GM19239 (cell line): ENCODE measurements at regions not wholly inside any gene's neighbourhood (a gene's known extent, or its start where the extent isn't known, plus 50 kb on each side); places are given as distances from the start of the nearest gene placed in this dataset.

Source experiments
- DNase-seq: peaks from one replicate; pipeline ENCODE4 v3.0.0; 2011; ENCODE audit warnings: low spot score; ENCODE audit not compliant: insufficient read length
- FAIRE-seq: peaks from 2 replicates; lab custom pipeline; 2011; peaks lifted over from hg19 to GRCh38; lab: Jason Lieb, UNC

DNA sequence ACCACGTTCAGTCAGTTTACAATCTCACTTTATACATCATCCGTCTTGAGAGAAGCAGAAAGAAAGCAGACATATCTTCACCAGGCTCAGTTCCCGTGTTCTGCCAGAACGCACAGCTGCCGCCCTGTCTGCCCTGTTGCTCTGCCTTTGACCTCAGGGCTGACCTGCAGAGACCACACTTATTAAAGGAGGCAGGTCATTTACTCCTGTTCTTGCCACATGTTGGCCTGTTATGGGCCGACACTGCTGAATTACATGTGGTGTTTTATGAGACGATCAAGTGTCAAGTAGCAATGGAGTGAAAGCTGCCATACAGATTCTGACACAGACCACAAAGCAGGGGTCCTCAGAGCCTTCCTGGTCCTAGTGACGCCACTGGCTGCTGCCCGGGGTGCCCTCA is 232.2 kb downstream of the TTC32 start:
- FAIRE-seq: no peak

DNA sequence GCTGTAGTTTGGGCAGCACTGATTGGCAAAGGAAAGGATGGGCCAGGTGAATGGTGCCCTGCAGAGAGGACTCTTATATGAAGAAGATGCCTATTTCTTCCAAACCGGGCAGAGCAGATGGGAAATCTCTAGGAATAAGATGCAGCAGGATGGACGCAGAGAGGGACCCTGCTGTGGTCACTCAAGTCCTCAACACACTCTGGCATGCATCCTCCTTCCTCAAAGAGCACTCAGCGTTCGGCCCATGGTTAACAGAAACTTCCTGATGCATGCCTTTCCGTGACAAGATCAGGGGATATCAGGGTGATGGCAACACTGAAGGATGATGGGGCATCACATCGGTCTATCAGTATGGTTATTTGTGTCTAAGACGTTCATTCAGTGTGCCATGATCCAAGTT is 232.7 kb downstream of the TTC32 start:
- FAIRE-seq (no peak), DNase-seq (no peak)

More for the DNA sequence above, 232.2 kb downstream of the TTC32 start:
- no peak for DNase-seq

DNA sequence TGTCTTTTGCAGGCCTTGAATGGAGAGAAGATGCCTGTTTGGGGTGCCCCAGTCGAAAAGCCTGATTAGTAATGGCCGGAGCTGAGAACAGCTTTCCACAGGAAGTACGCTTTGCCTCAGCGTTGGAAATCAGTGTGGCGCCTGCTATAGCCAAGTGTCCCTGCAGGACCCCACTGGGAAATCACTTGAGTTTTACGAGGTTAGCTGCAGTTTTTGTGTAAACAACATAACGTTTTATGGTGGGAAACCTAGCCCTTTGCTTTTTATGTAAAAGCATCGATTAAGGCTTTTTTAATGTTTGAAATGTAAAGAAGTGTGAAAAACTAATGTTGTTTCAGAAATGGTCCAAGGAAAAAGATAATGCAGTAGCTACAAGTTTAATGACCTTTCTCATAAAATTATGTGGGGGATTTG is 234.2 kb downstream of the TTC32 start:
- no peak for DNase-seq
- no peak for FAIRE-seq

DNA sequence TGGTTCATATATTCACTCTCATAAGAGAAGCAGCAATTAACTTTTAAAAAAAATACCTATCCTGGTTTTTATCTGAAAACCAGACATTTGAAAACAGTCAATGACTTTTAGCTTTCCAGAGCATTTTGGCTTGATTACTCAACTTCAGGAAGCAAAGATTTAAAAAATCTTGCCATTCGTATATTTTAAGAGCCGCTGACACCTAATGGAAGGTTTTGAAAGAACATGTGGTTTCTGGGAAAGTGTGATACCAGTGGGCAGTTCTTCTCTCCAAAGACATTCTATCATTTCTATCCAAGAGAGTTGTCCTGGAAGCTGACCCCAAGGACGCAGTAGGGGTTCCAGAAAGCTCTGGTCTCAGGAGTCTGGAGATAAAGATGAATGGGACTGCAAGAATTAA is 234.7 kb downstream of the TTC32 start:
- DNase-seq (no peak), FAIRE-seq (no peak)

DNA sequence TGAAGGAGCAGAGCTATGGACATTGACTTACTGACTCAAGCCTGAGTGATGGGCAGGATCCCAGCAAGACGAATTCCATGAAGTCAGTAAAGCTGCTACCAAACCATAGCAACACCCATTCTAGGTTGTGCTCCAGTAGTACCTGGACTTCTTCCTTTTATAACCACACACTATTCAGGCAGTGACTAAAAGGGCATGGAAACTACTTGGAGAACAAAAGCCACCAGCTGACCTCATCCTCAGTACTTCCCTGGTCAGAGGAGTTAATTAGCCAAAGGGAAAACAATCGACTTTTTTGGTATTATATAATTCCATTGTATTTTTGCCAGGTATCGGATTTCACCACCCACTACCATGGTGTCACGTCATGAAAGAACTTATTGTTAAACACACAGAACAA is 237.1 kb downstream of the TTC32 start:
- DNase-seq: no peak
- no peak for FAIRE-seq

DNA sequence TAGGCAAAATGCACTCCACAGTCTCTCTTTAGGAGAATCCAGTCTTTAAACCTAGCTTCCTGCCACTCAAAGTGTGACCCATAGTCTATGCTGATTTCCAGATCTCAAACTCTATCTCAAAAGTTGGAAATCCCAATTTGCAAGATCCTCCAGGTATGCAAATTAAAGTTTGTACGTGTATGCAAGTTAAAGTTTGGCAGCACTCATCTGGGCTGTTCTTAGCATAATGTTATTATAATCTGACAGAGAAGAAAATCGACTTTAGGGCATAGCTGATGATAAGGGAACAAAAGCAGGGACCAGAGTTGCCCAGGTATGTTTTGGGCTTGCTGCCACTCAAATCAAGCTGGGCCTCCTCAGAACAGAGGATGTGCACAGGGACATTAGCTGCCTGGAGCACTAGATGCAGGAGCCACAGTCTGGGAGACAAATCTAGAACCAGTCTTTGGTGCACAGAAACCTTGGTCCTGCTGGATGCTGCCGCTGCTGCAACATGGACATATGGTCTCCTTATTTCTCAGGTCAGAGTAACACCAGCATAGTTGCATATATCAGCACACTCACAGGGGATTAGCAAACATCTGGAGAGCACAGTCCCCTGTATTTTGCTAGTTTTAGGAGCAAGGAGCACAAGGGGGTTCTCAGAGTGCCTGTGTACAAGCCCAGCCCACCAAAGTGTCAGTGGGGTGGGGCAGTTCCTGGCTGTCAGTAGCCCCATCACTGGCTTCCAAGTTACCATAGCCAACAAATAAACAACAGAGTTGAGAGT is 242.6 kb downstream of the TTC32 start:
- DNase-seq (no peak), FAIRE-seq (no peak)

DNA sequence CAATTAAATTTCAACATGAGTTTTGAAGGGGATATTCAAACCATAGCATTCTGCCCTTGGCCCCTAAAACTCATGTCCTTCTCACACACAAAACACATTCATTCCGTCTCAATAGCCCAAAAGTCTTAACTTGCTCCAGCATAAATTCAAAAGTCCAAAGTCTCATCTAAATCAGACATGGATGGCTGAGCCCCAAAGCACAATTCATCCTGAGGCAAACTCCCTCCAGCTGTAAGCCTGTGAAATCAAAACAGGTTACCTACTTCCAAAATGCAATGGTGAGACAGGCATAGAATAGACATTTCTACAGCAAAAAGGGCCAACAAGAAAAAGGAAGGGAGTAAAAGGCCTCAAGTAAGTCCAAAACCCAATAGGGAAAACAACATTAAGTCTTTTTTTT is 245.8 kb downstream of the TTC32 start:
- FAIRE-seq (no peak), DNase-seq (no peak)

DNA sequence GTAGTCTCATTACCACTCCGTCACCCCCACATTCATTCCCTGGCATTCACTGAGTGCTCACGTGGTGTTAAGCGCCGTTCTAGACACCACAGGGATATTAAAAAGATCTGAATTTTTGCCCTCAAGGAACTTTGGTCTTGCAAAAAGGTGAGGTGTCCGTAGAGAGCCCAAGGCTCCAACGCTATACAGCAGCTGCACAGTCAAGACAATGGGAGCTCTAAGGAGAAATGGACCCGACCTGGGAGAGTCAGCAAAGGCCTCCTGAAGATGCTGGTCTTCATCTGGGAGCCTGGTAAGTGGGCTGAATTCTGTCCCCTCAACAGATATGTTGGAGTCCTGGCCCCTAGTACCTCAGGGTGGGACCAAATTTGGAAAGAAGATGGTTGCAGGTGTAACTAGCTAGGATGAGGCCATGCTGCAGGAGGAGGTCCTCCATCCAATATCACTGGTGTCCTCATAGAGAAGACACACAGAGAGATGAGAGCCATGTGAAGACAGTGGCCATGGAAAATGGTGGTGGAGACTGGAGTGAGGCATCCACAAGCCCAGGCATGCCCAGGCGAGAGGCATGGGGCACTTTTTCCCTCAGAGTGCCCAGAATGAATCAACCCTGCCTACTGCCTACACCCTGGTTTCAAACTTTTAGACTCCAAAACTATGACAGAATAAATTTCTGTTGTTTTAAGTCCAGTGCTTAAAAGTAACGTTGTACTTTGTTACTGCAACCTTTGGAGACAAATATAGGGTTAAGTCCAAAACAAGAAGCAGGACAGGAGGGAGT is 247.3 kb downstream of the TTC32 start:
- DNase-seq (no peak), FAIRE-seq (no peak)

DNA sequence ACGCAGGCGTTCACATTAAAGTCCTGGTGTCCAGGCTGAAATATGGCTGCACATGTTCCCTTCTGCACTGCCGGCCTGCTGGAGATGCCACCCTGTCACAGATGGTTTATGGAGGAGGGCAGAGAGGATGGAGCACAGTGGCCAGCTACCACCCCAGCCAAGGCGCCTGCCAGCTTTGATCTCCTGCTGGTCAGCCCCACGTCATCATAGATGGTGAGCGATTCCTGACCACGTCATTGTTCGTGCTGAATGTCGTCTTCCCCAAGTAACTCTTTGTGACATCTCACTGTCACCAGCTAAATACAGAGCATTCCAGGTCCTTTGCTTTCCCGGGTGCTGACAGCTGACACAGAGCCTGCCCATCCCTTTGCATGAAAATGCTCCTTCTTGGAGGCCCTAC is 248.3 kb downstream of the TTC32 start:
- FAIRE-seq (no peak), DNase-seq (no peak)

DNA sequence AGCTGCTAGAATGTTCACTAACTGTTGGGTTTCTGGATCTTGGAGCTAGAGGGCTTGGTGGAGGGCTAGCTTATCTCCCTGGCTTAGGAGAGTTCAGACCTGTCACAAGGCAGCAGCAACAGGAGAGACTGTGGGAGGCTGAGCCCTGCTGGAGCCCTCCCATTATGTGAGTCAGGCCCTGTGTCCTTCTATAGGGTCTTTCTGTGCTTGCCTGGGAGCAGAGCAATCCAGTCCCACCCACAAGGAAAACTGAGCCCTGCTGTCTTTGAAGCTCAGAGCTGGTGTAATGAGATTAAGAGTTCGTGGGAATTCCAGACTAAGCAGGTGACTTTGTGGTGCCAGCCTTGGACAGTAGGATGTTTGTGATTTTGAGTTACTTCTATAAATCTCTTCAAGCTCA is 249.0 kb downstream of the TTC32 start:
- no peak for FAIRE-seq

DNA sequence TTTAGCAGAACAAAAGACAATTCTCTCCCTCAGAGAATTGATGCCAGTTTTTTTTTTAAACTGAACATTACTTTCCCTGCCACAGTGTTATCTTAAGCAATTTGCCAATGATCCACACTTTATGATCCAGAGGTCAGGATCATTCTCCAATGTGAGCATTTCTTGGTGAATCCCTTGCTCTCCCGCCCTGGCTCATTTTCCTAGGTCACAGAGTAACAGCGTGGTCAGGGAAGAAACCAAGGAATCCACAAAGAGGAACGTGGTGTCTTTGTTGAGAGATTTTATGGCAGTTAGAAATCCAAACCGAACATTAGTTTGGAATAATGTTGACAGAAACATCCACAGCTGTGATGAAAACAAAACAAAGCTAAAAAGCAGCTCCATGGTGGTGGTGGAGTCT is 250.3 kb downstream of the TTC32 start:
- DNase-seq (no peak), FAIRE-seq (no peak)

More for the DNA sequence above, 249.0 kb downstream of the TTC32 start:
- DNase-seq: no peak

DNA sequence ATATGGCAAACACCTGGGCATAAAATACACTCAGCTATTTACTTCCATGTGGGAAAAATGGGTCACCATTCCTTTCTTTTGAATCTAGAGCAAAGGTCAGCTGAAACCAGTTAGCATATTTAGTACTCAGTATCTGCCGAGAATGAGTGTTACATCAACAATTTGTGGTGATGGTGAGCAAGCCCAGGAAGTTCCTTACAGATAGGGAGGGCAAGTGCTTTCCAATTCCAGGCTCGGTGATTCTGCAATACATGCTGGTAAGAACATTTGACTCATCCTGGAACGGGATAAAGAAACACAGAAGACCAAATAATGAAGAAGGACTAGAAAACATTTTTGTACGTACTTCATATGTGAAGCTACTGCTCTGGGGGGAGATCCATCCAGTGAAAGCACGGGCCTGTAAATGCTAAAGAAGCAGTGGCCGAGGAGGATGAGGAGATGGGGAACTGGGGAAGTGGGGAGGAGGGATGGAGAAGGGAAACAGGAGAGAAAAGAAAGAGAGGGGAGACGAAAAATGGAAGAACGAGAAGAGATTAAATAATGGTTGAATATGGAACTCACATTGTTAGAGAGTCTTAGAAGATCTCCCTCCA is 251.9 kb downstream of the TTC32 start:
- no peak for FAIRE-seq

DNA sequence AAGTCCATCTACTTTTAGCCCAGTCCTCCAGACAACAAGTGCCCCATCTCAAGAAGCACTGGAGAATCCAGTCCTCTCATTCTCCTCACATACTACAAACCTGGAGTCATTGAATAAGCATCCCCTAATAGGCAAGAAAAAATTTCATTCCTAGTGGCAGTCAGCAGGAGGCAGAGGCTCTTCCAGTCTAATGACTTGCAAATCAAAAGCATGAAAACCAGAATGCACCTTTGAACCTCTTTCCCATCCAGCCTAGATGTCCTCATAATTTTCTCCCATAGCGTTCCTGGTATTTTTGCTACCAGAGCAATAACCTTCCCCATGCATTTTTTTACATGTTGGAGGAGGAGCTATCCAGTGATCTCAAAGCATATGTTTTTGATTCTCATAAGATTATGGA is 252.6 kb downstream of the TTC32 start:
- no peak for DNase-seq
- FAIRE-seq: no peak

More for the DNA sequence above, 251.9 kb downstream of the TTC32 start:
- DNase-seq: no peak

DNA sequence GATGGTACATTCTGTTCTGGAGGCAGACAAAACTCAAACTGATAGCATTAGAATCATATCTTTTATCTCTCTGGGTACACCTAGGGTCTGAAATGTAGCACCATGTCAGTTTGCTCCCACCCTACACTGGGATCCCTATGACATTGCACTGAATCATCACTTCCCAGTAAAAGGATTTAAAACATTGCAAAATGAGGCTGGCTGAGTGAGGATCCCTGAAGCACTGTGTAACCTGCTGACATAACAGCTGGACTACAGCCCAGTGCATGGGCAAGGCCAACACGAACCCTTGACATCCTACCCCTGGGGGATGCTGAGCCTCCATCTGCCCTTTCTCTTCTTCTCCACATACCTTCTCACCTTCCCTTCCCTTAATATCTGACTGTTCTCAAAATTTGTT is 253.2 kb downstream of the TTC32 start:
- DNase-seq: no peak
- FAIRE-seq: no peak

DNA sequence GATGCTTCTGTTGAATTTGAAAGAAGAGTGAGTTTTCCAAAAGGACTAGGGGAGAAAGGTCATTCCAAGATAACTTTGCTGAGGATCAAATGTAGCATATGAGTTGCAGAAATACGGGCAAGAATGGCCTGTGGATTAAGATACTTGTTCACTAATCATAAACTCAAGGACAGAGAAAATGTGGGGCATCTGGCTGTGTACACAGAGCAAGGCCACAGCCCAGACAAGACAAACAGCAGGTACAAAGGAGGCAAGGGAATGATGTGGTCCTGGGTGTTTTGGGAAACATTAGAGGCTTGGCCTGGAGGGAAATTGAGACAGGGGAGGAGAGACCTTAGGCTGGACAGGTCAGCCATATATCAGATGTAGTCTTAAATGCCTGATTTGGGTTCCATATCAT is 254.8 kb downstream of the TTC32 start:
- DNase-seq (no peak), FAIRE-seq (no peak)

DNA sequence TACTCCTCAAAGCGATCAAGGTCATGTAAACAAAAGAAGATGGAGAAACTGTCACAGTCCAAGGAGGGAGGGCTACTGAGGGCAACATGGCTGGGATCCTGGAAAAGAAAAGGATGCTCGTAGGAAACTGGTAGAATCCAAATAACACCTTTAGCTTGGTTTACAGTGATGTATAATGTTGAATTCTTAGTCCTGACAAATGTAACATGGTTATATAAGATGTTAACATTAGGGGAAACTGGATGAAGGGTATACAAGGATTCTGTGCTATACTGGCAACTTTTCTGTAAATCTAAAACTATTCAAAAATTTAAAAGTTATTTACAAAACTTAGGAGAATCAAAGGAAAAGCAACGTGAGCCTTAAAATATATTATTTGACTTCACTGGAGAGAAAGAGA is 257.0 kb downstream of the TTC32 start:
- no peak for FAIRE-seq
- DNase-seq: no peak

DNA sequence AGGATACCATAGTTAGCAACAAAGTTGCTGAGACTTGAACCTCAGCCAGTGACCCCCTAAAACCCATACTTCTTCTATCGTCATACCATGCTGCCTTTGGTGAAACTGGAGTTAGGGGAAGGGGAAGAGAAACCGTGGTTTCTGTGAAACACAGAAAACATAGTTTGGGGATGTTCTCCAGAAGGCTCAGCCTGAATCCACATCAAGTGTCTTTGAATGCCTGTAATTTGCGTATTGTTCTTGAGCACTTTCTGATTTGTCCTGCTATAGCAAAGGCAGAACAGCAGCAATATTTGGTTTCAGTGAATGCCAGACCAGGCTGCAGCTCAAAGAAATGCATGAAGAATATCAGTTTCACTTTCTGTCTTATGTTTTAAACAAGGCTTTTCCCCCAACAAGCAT is 258.7 kb downstream of the TTC32 start:
- DNase-seq (no peak), FAIRE-seq (peak; percentile 61)

DNA sequence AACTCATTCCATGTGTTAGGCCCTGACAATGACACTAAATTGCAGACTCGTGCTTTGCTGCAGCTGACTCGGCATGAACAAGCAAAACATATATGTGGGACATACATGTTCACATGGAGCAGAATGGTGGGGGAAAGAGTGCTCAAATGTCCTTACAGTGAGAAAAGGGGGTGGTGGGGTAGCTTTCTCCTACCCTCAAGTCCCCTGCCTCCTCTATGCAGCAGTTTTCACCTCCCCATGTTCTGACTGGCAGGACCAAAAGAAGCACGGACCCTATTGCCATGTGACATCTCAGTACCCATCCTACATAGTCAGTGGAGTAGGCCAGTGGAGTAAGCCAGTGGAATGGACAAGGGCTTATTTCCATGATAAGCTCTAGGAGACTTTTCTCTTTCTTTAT is 259.3 kb downstream of the TTC32 start:
- FAIRE-seq (no peak), DNase-seq (no peak)

DNA sequence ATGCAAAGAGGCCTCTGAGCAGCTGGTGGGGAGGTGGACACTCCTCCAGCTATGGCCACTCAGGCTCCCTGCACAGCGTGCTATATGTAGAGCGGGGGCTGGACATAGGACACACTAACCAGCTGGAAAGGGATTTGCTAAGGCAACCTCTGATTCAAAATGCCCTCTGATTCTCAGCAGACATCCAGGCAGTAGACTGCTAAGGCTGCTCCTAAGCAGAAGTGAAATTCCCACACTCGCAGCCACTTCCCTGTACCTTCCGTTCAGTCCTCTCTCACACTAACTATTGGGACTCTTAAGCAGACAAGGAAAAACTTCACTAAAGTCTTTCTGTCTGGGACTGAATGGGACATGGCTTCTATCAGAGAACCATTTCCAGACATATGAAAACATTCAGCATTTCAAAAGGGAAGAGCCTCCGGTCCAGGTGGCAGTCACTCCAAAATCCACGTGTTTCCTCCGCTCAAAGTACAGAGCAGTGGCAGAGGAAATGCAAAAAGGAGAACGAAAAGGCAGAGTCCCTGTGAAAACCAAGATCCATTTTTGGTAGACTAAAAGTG is 265.8 kb downstream of the TTC32 start:
- FAIRE-seq (no peak), DNase-seq (no peak)

DNA sequence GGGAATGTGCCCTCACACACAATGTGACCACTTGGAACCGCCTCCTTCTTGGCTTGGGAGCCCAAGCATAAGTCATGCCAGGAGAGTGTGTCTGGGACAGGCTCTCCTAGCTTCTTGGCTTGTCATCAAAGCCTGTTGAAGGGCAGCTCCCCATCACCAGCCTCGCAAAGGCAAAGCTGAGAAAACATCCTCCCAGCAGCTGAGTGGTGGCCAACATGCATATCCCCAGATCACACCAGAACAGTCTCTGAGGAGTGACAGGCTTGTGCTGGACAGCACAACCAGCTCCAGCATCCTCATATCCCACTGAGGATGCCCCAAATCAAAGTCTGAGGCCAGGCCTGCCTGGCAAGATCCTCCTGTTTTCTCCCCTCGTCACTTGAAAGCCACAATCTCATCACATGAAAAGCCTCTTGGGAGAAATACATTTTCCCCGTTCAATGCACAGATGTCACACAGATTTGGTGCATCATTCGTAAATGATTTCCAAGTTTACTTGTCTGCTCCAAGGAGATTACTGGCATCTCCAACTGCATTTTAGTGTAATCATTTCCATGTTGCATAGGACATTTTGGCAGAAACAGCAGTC is 269.3 kb downstream of the TTC32 start:
- DNase-seq (no peak), FAIRE-seq (no peak)

DNA sequence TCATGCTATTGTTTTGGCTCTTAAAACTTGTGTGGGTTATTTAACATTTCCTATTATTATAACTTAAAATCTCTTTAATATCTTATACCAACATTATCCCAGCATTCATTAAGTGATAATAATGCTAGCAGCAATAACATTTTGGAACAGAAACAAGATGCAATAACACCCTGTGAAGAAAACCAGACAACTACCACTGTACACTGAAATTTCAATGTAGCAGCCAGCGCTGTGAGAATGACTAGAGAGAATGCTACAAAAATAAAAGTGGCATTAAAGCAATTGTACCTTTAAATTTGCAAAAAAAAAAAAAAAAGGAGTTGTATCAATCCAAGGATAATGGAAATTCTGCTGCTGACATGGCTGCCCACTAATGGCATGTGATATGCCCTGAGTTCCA is 269.9 kb downstream of the TTC32 start:
- FAIRE-seq (no peak), DNase-seq (no peak)
